ENCODE measurements at regions not wholly inside any gene's neighbourhood (a gene's known extent, or its start where the extent isn't known, plus 50 kb on each side); places are given as distances from the start of the nearest gene placed in this dataset.

- TF ChIP-seq RAD21 (IDR thresholded peaks at IDR 0.05) (no peak), CTCF (IDR thresholded peaks at IDR 0.05; ENCODE audit: low read depth, low read length, missing input control) (no peak), FOXA1 (IDR thresholded peaks at IDR 0.05) (no peak), HNF4A (conservative IDR thresholded peaks at IDR 0.05) (no peak), JUND (IDR thresholded peaks at IDR 0.05) (no peak), YY1 (IDR thresholded peaks at IDR 0.05) (no peak)
- TF ChIP-seq, protein P1, sequence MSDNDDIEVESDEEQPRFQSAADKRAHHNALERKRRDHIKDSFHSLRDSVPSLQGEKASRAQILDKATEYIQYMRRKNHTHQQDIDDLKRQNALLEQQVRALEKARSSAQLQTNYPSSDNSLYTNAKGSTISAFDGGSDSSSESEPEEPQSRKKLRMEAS (IDR thresholded peaks at IDR 0.05): no peak
- TF ChIP-seq, protein P2, sequence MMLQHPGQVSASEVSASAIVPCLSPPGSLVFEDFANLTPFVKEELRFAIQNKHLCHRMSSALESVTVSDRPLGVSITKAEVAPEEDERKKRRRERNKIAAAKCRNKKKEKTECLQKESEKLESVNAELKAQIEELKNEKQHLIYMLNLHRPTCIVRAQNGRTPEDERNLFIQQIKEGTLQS (IDR thresholded peaks at IDR 0.05): no peak
- TF ChIP-seq, protein P3, sequence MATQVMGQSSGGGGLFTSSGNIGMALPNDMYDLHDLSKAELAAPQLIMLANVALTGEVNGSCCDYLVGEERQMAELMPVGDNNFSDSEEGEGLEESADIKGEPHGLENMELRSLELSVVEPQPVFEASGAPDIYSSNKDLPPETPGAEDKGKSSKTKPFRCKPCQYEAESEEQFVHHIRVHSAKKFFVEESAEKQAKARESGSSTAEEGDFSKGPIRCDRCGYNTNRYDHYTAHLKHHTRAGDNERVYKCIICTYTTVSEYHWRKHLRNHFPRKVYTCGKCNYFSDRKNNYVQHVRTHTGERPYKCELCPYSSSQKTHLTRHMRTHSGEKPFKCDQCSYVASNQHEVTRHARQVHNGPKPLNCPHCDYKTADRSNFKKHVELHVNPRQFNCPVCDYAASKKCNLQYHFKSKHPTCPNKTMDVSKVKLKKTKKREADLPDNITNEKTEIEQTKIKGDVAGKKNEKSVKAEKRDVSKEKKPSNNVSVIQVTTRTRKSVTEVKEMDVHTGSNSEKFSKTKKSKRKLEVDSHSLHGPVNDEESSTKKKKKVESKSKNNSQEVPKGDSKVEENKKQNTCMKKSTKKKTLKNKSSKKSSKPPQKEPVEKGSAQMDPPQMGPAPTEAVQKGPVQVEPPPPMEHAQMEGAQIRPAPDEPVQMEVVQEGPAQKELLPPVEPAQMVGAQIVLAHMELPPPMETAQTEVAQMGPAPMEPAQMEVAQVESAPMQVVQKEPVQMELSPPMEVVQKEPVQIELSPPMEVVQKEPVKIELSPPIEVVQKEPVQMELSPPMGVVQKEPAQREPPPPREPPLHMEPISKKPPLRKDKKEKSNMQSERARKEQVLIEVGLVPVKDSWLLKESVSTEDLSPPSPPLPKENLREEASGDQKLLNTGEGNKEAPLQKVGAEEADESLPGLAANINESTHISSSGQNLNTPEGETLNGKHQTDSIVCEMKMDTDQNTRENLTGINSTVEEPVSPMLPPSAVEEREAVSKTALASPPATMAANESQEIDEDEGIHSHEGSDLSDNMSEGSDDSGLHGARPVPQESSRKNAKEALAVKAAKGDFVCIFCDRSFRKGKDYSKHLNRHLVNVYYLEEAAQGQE (IDR thresholded peaks at IDR 0.05): no peak
Measured at GRCh38 chr20:7003598-7003997, 236.1 kb downstream of the BMP2 start.

All from liver (tissue), 3 donors.